OCI-LY1 (cell line): ENCODE measurements at regions not wholly inside any gene's neighbourhood (a gene's known extent, or its start where the extent isn't known, plus 50 kb on each side); places are given as distances from the start of the nearest gene placed in this dataset.

Source experiments
- CTCF ChIP-seq: fragments of 200-600 bp; sonication (generic), shearing (Covaris generic); IDR thresholded peaks from 2 replicates; pipeline ENCODE4 v1.5.1; 2017; ENCODE audit warnings: mild to moderate bottlenecking, antibody characterized with exemption, low read length, moderate library complexity, mixed read lengths
- EZH2 ChIP-seq: fragments of 200-600 bp; sonication (generic), shearing (Covaris generic); IDR thresholded peaks from 2 replicates; pipeline ENCODE4 v1.8.0; 2017; ENCODE audit warnings: borderline replicate concordance, mixed run types, mild to moderate bottlenecking, antibody characterized with exemption, low read length, moderate library complexity, mixed read lengths

- no peak for TF ChIP-seq EZH2
- TF ChIP-seq CTCF, result no peak
Observed at GRCh38 chr2:146987996-146988395, 856.8 kb upstream of the ACVR2A start.
